Caco-2 (cell line): ENCODE measurements at regions not wholly inside any gene's neighbourhood (a gene's known extent, or its start where the extent isn't known, plus 50 kb on each side); places are given as distances from the start of the nearest gene placed in this dataset.

Source experiments
- BruUV-seq: library from RNA; stranded (reverse); fragments of 400-500 nt; replicated peaks from 2 replicates; lab custom pipeline; 2021; lab: Mats Ljungman, UMichigan
- CTCF ChIA-PET: fragments of 300-600 bp; sonication (Branson Sonifier 250); formaldehyde crosslinking; loops from one replicate; lab custom pipeline; 2022; ENCODE audit warnings: antibody characterized with exemption; lab: Charles Lee
- POLR2A ChIA-PET: fragments of 300-600 bp; sonication (Branson Sonifier 250); formaldehyde crosslinking; loops from one replicate; lab custom pipeline; 2022; ENCODE audit warnings: antibody characterized with exemption; lab: Charles Lee
- DNase-seq, 2 experiments: peaks; one replicate each; pipeline versions ENCODE4 v3.0.0 to v3.0.0-alpha.2; 2020 to 2022
- H3K27me3 ChIP-seq: replicated peaks from 2 replicates; pipeline ENCODE4 v1.6.0; 2011; ENCODE audit warnings: low read length; ENCODE audit not compliant: control insufficient read depth, insufficient read depth
- H3K36me3 ChIP-seq: 2 replicates; pipeline ENCODE4 v1.5.1; 2011; ENCODE audit warnings: low read length; ENCODE audit not compliant: control insufficient read depth, insufficient read depth
- H3K4me1 ChIP-seq: fragments of 250-450 bp; sonication (Bioruptor Pico); 2 replicates; pipeline ENCODE4 v1.5.1; 2020; ENCODE audit warnings: mild to moderate bottlenecking
- H3K4me3 ChIP-seq: 2 replicates; pipeline ENCODE4 v1.5.1; 2011; ENCODE audit warnings: low read depth, mild to moderate bottlenecking, control low read depth, low read length
- H3K9me3 ChIP-seq: fragments of 250-450 bp; sonication (Bioruptor Pico); 2 replicates; pipeline ENCODE4 v1.5.1; 2020; ENCODE audit warnings: mild to moderate bottlenecking, moderate library complexity
- H3K27ac Mint-ChIP-seq: one replicate; pipeline ENCODE4 v1.8.0; 2022; ENCODE audit warnings: mixed read lengths; ENCODE audit not compliant: unreplicated experiment
- H3K27me3 Mint-ChIP-seq: one replicate; pipeline ENCODE4 v1.8.0; 2022; ENCODE audit warnings: mixed read lengths; ENCODE audit not compliant: insufficient read depth, unreplicated experiment
- H3K36me3 Mint-ChIP-seq: one replicate; pipeline ENCODE4 v1.8.0; 2022; ENCODE audit warnings: mild to moderate bottlenecking, mixed read lengths; ENCODE audit not compliant: insufficient read depth, unreplicated experiment
- H3K4me1 Mint-ChIP-seq: one replicate; pipeline ENCODE4 v1.8.0; 2022; ENCODE audit warnings: low read depth, mixed read lengths; ENCODE audit not compliant: unreplicated experiment
- H3K4me3 Mint-ChIP-seq: one replicate; pipeline ENCODE4 v1.8.0; 2022; ENCODE audit warnings: mild to moderate bottlenecking, moderate library complexity, mixed read lengths; ENCODE audit not compliant: unreplicated experiment
- H3K9me3 Mint-ChIP-seq: one replicate; pipeline ENCODE4 v1.8.0; 2022; ENCODE audit warnings: mixed read lengths; ENCODE audit not compliant: unreplicated experiment
- intact Hi-C: fragments of 100-400 bp; cut with micrococcal nuclease; formaldehyde crosslinking; loops from one replicate; pipeline ENCODE4 v1.10.0; 2022; ENCODE audit not compliant: unreplicated experiment
- TF ChIP-seq, protein P1 (sequence below), 2 experiments: fragments of 200-600 bp in 1 of 2; IDR thresholded peaks; 1 replicate in 1 of 2; 2 replicates in 1 of 2; pipeline versions ENCODE4 v1.5.1 to v1.8.0; 2011 to 2022; ENCODE audit warnings: antibody characterized with exemption in 1 of 2, control low read depth in 1 of 2, inconsistent platforms in 1 of 2, low read depth in 1 of 2, low read length in 1 of 2, mild to moderate bottlenecking in 1 of 2, moderate library complexity in 1 of 2; ENCODE audit not compliant: insufficient read depth in 1 of 2, severe bottlenecking in 1 of 2, unreplicated experiment in 1 of 2

DNA sequence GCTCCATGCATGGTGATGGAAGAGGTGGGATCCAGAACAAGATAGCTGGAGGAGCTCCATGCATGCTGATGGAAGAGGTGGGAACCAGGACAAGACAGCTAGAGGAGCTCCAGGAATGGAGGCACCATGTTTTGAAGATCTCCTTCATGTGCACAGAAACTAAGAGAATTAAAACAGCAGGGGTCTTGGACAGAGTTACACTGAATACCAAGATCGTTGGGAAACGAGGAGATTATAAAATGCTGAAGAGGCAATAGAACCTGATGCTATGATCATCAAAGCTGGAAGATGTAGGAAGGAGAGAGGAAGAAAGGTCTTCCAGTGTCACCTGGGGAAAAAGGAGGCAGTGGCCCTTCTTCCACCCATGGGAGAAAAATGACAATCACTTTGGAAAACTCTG lies 193.6 kb upstream of the PFKP start:
- CTCF ChIA-PET = no interaction called here
- DNase-seq = no peak
- POLR2A ChIA-PET = no interaction called here
- Histone ChIP-seq H3K27me3 (no peaks in the 10 kb centered on the region), H3K9me3 (no peaks in the 10 kb centered on the region), H3K4me1 (no peaks in the 10 kb centered on the region), H3K36me3 (no peaks in the 10 kb centered on the region), H3K4me3 (no peak overlapping the region)
- BruUV-seq = no TSS peak
- H3K4me3 Mint-ChIP-seq = no peak overlapping the region
- H3K9me3 Mint-ChIP-seq = no peaks in the 10 kb centered on the region
- peaks cover 20% of the 10 kb centered on the region for H3K27me3 Mint-ChIP-seq
- TF ChIP-seq, protein P1, sequence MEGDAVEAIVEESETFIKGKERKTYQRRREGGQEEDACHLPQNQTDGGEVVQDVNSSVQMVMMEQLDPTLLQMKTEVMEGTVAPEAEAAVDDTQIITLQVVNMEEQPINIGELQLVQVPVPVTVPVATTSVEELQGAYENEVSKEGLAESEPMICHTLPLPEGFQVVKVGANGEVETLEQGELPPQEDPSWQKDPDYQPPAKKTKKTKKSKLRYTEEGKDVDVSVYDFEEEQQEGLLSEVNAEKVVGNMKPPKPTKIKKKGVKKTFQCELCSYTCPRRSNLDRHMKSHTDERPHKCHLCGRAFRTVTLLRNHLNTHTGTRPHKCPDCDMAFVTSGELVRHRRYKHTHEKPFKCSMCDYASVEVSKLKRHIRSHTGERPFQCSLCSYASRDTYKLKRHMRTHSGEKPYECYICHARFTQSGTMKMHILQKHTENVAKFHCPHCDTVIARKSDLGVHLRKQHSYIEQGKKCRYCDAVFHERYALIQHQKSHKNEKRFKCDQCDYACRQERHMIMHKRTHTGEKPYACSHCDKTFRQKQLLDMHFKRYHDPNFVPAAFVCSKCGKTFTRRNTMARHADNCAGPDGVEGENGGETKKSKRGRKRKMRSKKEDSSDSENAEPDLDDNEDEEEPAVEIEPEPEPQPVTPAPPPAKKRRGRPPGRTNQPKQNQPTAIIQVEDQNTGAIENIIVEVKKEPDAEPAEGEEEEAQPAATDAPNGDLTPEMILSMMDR (IDR thresholded peaks at IDR 0.05; ENCODE audit: insufficient read depth in 1 of 2, low read depth in 1 of 2, low read length in 1 of 2, severe bottlenecking in 1 of 2, unreplicated experiment in 1 of 2) = no peak
- no peaks in the 10 kb centered on the region for H3K36me3 Mint-ChIP-seq
- no peak overlapping the region for H3K27ac Mint-ChIP-seq
- no peaks in the 10 kb centered on the region for H3K4me1 Mint-ChIP-seq
- intact Hi-C loops = no loop called here

DNA sequence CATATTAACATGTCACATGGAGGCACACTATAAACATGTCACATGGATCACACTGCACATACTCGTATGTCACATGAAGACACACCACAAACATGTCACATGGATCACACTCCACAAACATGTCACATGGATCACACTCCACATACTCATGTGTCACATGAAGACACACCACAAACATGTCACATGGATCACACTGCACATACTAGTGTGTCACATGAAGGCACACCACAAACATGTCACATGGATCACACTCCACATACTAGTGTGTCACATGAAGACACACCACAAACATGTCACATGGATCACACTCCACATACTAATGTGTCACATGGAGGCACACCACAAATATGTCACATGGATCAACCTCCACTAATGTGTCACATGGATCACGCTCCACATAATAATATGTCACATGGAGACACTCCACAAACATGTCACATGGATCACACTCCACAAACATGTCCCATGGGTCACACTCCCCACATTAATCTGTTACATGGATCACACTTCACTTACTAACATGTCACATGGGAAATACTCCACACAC lies 195.6 kb upstream of the PFKP start:
- Histone ChIP-seq H3K9me3 (no peaks in the 10 kb centered on the region), H3K27me3 (no peaks in the 10 kb centered on the region), H3K36me3 (no peaks in the 10 kb centered on the region), H3K4me1 (no peaks in the 10 kb centered on the region), H3K4me3 (no peak overlapping the region)
- Mint-ChIP-seq H3K4me1 (no peaks in the 10 kb centered on the region), H3K4me3 (no peak overlapping the region), H3K27me3 (peaks cover 25% of the 10 kb centered on the region), H3K27ac (no peak overlapping the region), H3K9me3 (no peaks in the 10 kb centered on the region), H3K36me3 (no peaks in the 10 kb centered on the region)
- ChIA-PET CTCF (no interaction called here), POLR2A (no interaction called here)
- TF ChIP-seq, protein P1 (IDR thresholded peaks at IDR 0.05; ENCODE audit: insufficient read depth in 1 of 2, low read depth in 1 of 2, low read length in 1 of 2, severe bottlenecking in 1 of 2, unreplicated experiment in 1 of 2) = no peak
- intact Hi-C loops = no loop called here
- DNase-seq = no peak
- BruUV-seq = no TSS peak

DNA sequence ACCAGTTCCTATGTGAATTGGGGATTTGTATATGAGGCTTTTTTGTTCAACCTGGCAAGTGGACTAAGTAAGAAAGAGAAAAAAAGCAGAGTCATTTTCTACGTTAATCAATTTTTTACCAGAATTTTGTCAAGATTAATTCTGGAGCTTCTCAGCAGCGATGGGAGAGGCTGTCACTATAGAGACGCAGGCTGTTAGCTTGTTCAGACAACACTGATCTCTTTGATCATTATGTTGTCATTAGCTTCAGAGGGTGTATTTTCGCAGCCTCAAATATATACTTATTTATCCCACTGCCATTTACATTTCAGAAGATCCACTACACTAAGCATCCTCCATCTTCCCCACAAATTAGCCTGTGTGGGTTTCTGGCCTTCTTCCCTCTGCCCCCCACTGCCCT lies 196.7 kb upstream of the PFKP start:
- TF ChIP-seq, protein P1 (IDR thresholded peaks at IDR 0.05; ENCODE audit: insufficient read depth in 1 of 2, low read depth in 1 of 2, low read length in 1 of 2, severe bottlenecking in 1 of 2, unreplicated experiment in 1 of 2) = no peak
- ChIA-PET CTCF (no interaction called here), POLR2A (no interaction called here)
- no peaks in the 10 kb centered on the region for H3K36me3 Mint-ChIP-seq
- H3K4me3 Mint-ChIP-seq = no peak overlapping the region
- H3K4me3 ChIP-seq = no peak overlapping the region
- intact Hi-C loops = no loop called here
- H3K4me1 Mint-ChIP-seq = no peaks in the 10 kb centered on the region
- peaks cover 30% of the 10 kb centered on the region for H3K27me3 Mint-ChIP-seq
- H3K9me3 ChIP-seq = no peaks in the 10 kb centered on the region
- no peaks in the 10 kb centered on the region for H3K4me1 ChIP-seq
- H3K27me3 ChIP-seq = no peaks in the 10 kb centered on the region
- no peaks in the 10 kb centered on the region for H3K36me3 ChIP-seq
- H3K27ac Mint-ChIP-seq = no peak overlapping the region
- BruUV-seq = no TSS peak
- no peaks in the 10 kb centered on the region for H3K9me3 Mint-ChIP-seq
- no peak for DNase-seq
